Cardiac muscle cell (in vitro differentiated cells and primary cell): ENCODE measurements at regions not wholly inside any gene's neighbourhood (a gene's known extent, or its start where the extent isn't known, plus 50 kb on each side); places are given as distances from the start of the nearest gene placed in this dataset.
"Not testable (repeated sequence)": the region's sequence is repeated elsewhere in the genome, so short reads cannot be mapped to it uniquely, and the experiment has no call there.

ENCODE experiments used
- DNase-seq, 2 donors: peaks; one replicate each; pipeline versions ENCODE4 v3.0.0 to v3.0.0-alpha.2; 2010 to 2017; ENCODE audit warnings: low read depth in 1 of 2, low spot score in 1 of 2
- H3K27ac ChIP-seq: fragments of 200-600 bp; sonication (generic); 2 replicates; pipeline ENCODE4 v1.5.1; 2016
- H3K27me3 ChIP-seq: fragments of 200-600 bp; sonication (generic); 2 replicates; pipeline ENCODE4 v1.6.0; 2016; ENCODE audit warnings: control low read depth
- H3K36me3 ChIP-seq: fragments of 200-600 bp; sonication (generic); 2 replicates; pipeline ENCODE4 v1.5.1; 2016; ENCODE audit warnings: control low read depth
- H3K4me1 ChIP-seq: fragments of 200-600 bp; sonication (generic); 2 replicates; pipeline ENCODE4 v1.8.1; 2017; ENCODE audit warnings: low read depth, mild to moderate bottlenecking, mixed run types
- H3K4me3 ChIP-seq: fragments of 200-600 bp; sonication (generic); 2 replicates; pipeline ENCODE4 v1.5.1; 2016; ENCODE audit warnings: mild to moderate bottlenecking
- H3K9me3 ChIP-seq: fragments of 200-600 bp; sonication (generic); 2 replicates; pipeline ENCODE4 v1.5.1; 2017; ENCODE audit warnings: low read depth, mild to moderate bottlenecking, control low read depth
- CTCF ChIP-seq: IDR thresholded peaks from 2 replicates; pipeline ENCODE4 v1.5.1; 2012; ENCODE audit warnings: low read depth, mild to moderate bottlenecking, low read length

DNA sequence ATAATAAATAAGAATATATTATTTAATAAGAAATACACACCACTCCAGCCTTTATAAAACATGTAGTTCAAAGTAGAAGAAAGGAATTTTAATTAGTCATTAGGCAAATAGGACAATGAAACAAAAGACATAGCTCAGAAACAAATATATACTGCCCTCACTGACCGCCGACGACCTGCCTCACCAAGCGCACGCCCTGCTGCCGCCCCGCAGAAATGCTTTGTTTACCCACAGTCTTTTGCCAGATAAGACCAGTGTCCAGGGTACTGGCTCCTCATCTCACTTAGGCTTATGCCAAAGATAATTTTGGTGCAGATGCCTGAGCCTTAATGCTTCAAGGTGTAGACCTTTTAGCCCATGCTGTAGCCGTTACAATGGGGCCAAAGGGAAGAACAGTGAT is 199.5 kb downstream of the HHIP start:
- no peaks in the 10 kb centered on the region for H3K9me3 ChIP-seq
- no peaks in the 10 kb centered on the region for H3K27me3 ChIP-seq
- H3K27ac ChIP-seq, result no peak overlapping the region
- H3K4me3 ChIP-seq, result no peak overlapping the region
- DNase-seq, result no peak
- no peaks in the 10 kb centered on the region for H3K4me1 ChIP-seq
- H3K36me3 ChIP-seq, result no peaks in the 10 kb centered on the region
- no peak for TF ChIP-seq CTCF

GRCh38 chr4:144851948-144852347 is 206.0 kb downstream of the HHIP start:
- Histone ChIP-seq H3K36me3 (no peaks in the 10 kb centered on the region), H3K9me3 (no peaks in the 10 kb centered on the region)

DNA sequence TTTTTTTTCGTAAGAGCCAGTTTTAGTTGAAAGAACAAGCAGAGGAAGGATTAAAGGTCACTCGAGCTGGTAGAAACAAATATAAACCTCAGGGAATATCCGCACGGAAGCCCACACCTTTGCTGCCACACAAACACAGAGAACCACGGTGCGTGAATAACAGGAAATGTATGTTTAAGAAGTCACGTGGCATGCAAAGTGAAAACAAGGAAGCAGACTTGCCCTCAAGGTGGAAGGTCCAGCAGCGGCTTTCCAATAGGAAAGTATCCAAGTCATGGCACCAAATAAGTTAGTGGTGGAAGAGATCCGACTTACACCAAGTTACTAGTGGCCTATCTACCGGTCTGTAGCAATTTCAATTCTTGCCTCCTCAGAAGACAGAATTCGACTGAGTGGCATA is 215.5 kb downstream of the HHIP start:
- no peak for DNase-seq
- H3K36me3 ChIP-seq, result no peaks in the 10 kb centered on the region
- TF ChIP-seq CTCF, result no peak
- no peaks in the 10 kb centered on the region for H3K9me3 ChIP-seq
- H3K4me1 ChIP-seq, result no peaks in the 10 kb centered on the region
- H3K27me3 ChIP-seq, result no peaks in the 10 kb centered on the region
- H3K4me3 ChIP-seq, result no peak overlapping the region
- no peak overlapping the region for H3K27ac ChIP-seq

More at GRCh38 chr4:144851948-144852347, 206.0 kb downstream of the HHIP start:
- DNase-seq, result no peak
- no peak for TF ChIP-seq CTCF
- Histone ChIP-seq H3K4me1 (no peaks in the 10 kb centered on the region), H3K27ac (no peak overlapping the region), H3K4me3 (no peak overlapping the region), H3K27me3 (no peaks in the 10 kb centered on the region)

GRCh38 chr4:144862210-144862609 is 216.3 kb downstream of the HHIP start:
- no peaks in the 10 kb centered on the region for H3K9me3 ChIP-seq
- H3K27me3 ChIP-seq, result no peaks in the 10 kb centered on the region
- H3K36me3 ChIP-seq, result no peaks in the 10 kb centered on the region
- TF ChIP-seq CTCF, result no peak
- no peak overlapping the region for H3K27ac ChIP-seq
- no peak for DNase-seq
- H3K4me3 ChIP-seq, result no peak overlapping the region
- H3K4me1 ChIP-seq, result no peaks in the 10 kb centered on the region

- H3K36me3 ChIP-seq, H3K9me3 ChIP-seq, H3K4me1 ChIP-seq, H3K27me3 ChIP-seq, H3K27ac ChIP-seq, DNase-seq, H3K4me3 ChIP-seq: not testable (repeated sequence)
These were observed 218.9 kb downstream of the HHIP start for GRCh38 chr4:144864891-144865290.

DNA sequence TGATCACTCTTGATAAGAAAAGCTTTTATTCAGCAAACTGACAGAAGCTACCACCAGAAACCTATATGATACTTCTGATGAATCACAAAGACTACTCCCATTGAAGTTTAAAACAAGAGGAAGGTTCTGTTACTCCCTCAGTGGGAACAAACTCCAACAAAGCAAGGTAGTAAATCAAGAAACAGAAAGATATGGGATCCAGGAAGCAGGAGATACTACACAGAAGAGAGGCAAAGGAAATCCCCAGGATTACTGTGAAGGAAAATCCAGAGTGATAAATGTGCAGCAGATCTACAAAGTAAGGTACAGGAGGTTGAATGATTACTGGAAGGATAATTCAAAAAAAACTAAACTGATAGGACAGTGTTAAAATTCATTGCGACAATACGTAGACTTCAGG is 222.4 kb downstream of the HHIP start:
- H3K36me3 ChIP-seq, result no peaks in the 10 kb centered on the region
- H3K4me3 ChIP-seq, result no peak overlapping the region
- H3K4me1 ChIP-seq, result no peaks in the 10 kb centered on the region
- no peak for TF ChIP-seq CTCF
- no peak for DNase-seq
- no peak overlapping the region for H3K27ac ChIP-seq
- no peaks in the 10 kb centered on the region for H3K9me3 ChIP-seq
- no peaks in the 10 kb centered on the region for H3K27me3 ChIP-seq
